Vagina (tissue), 2 donors: ENCODE measurements at regions not wholly inside any gene's neighbourhood (a gene's known extent, or its start where the extent isn't known, plus 50 kb on each side); places are given as distances from the start of the nearest gene placed in this dataset.

Experiments
- CTCF ChIP-seq, 3 experiments: fragments of 450-650 bp in 2 of 3; fragments of 200-600 bp in 1 of 3; sonication (generic) in 1 of 3; IDR thresholded peaks; one replicate each; pipeline ENCODE4 v1.5.1; 2017 to 2019; ENCODE audit warnings: antibody characterized with exemption in 3 of 3, mild to moderate bottlenecking in 2 of 3, moderate library complexity in 2 of 3
- POLR2A ChIP-seq, 2 donors: fragments of 450-650 bp; IDR thresholded peaks; one replicate each; pipeline ENCODE4 v1.6.1; 2017; ENCODE audit warnings: antibody characterized with exemption in 2 of 2, mild to moderate bottlenecking in 2 of 2, moderate library complexity in 2 of 2
- POLR2AphosphoS5 ChIP-seq, 2 donors: sonication (generic); formaldehyde crosslinking; IDR thresholded peaks; one replicate each; pipeline ENCODE4 v1.9.0; 2017; ENCODE audit warnings: antibody characterized with exemption in 2 of 2, mild to moderate bottlenecking in 2 of 2, low read depth in 1 of 2; ENCODE audit not compliant: insufficient read depth in 1 of 2

- TF ChIP-seq CTCF (IDR thresholded peaks at IDR 0.05) (no peak), POLR2AphosphoS5 (IDR thresholded peaks at IDR 0.05; ENCODE audit: insufficient read depth in 1 of 2, low read depth in 1 of 2) (no peak), POLR2A (IDR thresholded peaks at IDR 0.05) (no peak)
These were observed 1104.7 kb downstream of the EFNA5 start for GRCh38 chr5:106566031-106566430.
